Epithelial cell of esophagus (primary cell): ENCODE measurements at regions not wholly inside any gene's neighbourhood (a gene's known extent, or its start where the extent isn't known, plus 50 kb on each side); places are given as distances from the start of the nearest gene placed in this dataset.

Source experiments
- DNase-seq: peaks from one replicate; pipeline ENCODE4 v3.0.0; 2010; ENCODE audit warnings: low read depth
- H3K4me3 ChIP-seq: 2 replicates; pipeline ENCODE4 v1.5.1; 2011; ENCODE audit warnings: mild to moderate bottlenecking, low read length, control low read depth
- CTCF ChIP-seq: IDR thresholded peaks from 2 replicates; pipeline ENCODE4 v1.5.1; 2011; ENCODE audit warnings: low read depth, mild to moderate bottlenecking, low read length, control low read depth, inconsistent platforms; ENCODE audit not compliant: insufficient read depth; ENCODE audit errors: missing control alignments

- DNase-seq = no peak
- TF ChIP-seq CTCF = no peak
Measured at GRCh38 chr5:44713446-44713845, 95.3 kb upstream of the MRPS30 start.

GRCh38 chr5:44711901-44712300, 96.8 kb upstream of the MRPS30 start:
- DNase-seq = no peak
- TF ChIP-seq CTCF = no peak
- H3K4me3 ChIP-seq = no peak overlapping the region

More at GRCh38 chr5:44713446-44713845, 95.3 kb upstream of the MRPS30 start:
- no peak overlapping the region for H3K4me3 ChIP-seq

DNA sequence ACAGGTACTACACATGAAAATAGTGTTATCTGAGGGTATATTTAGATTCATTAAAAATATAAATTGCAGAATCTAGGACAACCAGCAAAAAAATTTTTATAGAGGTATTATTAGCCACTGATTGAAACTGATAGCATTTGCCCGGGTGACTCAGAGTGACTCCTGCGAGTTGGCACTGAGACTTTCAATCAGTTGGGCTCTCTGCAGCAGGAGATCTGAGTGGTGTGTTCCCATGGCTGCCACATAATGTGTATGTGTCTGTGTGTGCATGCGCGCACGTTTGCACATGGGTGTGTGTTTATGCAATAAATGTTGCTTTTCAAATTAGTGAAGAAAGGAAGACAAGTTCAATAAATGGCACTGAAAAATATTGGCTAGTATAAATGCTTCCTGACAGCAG, 100.1 kb upstream of the MRPS30 start:
- DNase-seq = peak; percentile 40
- H3K4me3 ChIP-seq = no peak overlapping the region

GRCh38 chr5:44707721-44708120, 101.0 kb upstream of the MRPS30 start:
- no peak for DNase-seq
- H3K4me3 ChIP-seq = no peak overlapping the region
- TF ChIP-seq CTCF = no peak

More for the DNA sequence above, 100.1 kb upstream of the MRPS30 start:
- no peak for TF ChIP-seq CTCF

DNA sequence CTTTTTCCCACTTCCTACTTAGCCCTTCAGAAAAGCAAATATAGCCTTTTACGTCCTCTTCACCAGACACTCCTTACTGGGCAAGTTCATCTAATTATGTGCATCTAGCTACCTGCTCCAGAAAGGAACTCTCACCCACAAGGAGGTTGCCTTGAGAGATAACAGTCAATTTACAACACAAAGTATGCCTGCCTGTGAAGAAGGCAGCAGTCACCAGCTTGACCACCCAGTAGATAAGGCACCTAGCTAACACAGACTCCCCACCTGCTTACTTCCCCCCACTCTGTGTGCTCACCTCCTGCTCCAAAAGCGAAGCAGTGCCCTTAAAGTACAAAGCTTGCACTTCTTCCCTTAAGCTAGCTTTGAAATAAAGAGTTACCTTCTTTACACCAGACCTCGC, 111.7 kb upstream of the MRPS30 start:
- H3K4me3 ChIP-seq = no peak overlapping the region
- no peak for DNase-seq
- no peak for TF ChIP-seq CTCF

GRCh38 chr5:44695259-44695658, 113.5 kb upstream of the MRPS30 start:
- H3K4me3 ChIP-seq = no peak overlapping the region
- no peak for DNase-seq
- no peak for TF ChIP-seq CTCF

GRCh38 chr5:44691802-44692201, 116.9 kb upstream of the MRPS30 start:
- H3K4me3 ChIP-seq = no peak overlapping the region
- peak; percentile 90 for DNase-seq
- no peak for TF ChIP-seq CTCF
